ENCODE measurements at regions not wholly inside any gene's neighbourhood (a gene's known extent, or its start where the extent isn't known, plus 50 kb on each side); places are given as distances from the start of the nearest gene placed in this dataset.

DNA sequence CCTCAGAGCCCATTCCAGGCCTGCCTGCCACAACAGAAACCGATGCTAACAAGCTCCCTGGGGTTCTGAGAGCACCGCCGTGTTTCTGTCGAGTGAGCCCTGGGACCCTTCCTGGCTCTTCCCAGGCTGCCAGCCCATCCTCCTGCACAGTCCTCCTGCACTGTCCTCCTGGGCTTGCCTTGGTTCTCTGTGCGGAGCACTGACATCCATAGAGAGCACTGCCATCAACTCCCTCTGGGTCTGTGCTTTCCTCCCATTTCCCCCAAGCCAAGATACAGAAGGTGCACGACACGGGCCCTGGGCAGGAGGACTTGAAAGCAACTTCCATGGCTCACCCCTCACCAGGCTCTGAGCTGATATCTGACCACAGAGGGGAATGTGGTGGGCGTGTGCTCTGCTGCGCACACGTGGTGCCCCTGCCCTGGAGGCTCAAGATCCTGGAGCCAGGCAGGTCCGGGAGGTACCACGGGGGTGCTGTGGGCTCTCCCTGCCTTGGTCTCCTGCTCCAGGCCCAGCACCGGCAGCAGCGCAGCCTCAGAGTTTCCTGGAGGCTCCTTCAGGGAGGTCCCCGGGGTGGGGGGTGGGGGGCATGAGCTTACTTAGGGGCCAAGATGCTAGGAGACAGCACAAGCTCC is 304.2 kb downstream of the BRD1 start:
- H3K36me3 Mint-ChIP-seq (ENCODE audit: low read depth) = no peaks in the 10 kb centered on the region
- peaks cover 8% of the 10 kb centered on the region for H3K9me3 Mint-ChIP-seq
- H3K27me3 Mint-ChIP-seq (ENCODE audit: low read depth) = peaks cover 65% of the 10 kb centered on the region
- no peak overlapping the region for H3K4me3 Mint-ChIP-seq
- peaks cover 43% of the 10 kb centered on the region for H3K4me1 Mint-ChIP-seq
- TF ChIP-seq, protein P1, sequence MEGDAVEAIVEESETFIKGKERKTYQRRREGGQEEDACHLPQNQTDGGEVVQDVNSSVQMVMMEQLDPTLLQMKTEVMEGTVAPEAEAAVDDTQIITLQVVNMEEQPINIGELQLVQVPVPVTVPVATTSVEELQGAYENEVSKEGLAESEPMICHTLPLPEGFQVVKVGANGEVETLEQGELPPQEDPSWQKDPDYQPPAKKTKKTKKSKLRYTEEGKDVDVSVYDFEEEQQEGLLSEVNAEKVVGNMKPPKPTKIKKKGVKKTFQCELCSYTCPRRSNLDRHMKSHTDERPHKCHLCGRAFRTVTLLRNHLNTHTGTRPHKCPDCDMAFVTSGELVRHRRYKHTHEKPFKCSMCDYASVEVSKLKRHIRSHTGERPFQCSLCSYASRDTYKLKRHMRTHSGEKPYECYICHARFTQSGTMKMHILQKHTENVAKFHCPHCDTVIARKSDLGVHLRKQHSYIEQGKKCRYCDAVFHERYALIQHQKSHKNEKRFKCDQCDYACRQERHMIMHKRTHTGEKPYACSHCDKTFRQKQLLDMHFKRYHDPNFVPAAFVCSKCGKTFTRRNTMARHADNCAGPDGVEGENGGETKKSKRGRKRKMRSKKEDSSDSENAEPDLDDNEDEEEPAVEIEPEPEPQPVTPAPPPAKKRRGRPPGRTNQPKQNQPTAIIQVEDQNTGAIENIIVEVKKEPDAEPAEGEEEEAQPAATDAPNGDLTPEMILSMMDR (IDR thresholded peaks at IDR 0.05; ENCODE audit: unreplicated experiment in 3 of 3) = no peak
- no peak overlapping the region for H3K27ac Mint-ChIP-seq

DNA sequence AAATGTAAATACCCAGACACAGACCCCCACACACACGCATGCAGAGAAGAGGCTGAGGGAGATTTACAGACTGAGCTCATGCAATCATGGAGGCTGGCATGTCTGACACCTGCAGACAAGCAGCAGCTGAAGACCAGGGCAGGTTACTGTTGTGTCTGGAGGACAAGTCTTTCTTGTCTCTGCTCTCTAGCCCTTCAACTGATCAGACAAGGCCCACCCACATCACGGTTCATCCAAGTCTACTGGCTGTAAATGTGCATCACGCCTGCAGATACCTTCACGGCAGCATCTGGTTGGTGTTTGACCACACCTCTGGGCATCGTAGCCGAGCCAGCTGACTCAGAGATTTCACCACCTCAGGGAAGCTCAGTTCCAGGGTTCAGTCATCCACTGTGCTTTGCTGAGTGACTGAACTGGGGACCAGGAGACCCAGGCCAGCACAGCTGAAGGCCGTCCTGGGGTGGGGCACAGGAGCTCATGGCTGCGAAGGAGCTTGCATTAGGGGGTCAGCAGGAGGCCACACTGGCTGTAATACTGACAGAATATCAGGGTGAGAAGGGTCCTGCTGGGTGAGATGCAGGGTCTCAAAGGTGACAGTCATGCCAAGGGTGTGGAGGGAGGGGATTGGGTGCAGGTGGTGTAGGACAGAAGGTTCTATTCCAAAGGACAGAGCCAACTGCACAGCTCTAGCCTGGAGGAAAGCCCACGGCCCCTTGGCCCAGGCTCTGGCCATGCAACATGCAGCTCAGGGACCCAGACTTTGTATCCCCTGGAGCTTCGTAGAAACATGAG is 304.9 kb downstream of the BRD1 start:
- TF ChIP-seq, protein P1 (IDR thresholded peaks at IDR 0.05; ENCODE audit: unreplicated experiment in 3 of 3) = no peak
- Mint-ChIP-seq H3K27ac (no peak overlapping the region), H3K4me3 (no peak overlapping the region), H3K27me3 (ENCODE audit: low read depth) (peaks cover 66% of the 10 kb centered on the region), H3K36me3 (ENCODE audit: low read depth) (no peaks in the 10 kb centered on the region), H3K9me3 (peaks cover 8% of the 10 kb centered on the region), H3K4me1 (peaks cover 43% of the 10 kb centered on the region)

DNA sequence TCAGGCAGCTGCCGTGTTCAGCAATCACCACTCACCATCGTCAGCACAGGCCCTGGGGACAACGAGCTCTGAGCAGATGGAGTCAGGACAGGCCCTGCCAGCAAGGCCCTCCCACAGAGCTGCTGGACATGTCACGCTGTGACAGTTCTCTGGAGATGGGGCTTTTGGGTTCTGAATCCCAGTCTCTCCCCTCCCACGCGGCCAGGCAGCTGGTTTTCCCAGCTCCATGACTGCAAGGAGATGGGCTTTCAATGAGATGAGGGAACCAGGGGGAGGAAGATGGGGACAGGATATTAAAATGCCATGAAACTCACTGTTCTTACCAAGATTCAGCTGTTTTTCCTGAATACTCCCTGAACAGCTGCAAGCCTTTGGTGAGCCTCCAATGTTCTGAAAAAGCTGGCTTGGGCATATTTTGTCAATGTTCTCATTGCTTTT is 305.9 kb downstream of the BRD1 start:
- peak overlapping the region in 2 of 3 experiments; percentile 46 to 72 for H3K27ac Mint-ChIP-seq

GRCh38 chr22:49519117-49519737 is 308.4 kb downstream of the BRD1 start:
- H3K27ac Mint-ChIP-seq = peak overlapping the region; percentile 23 to 63 (median 61)
- no peaks in the 10 kb centered on the region for H3K36me3 Mint-ChIP-seq (ENCODE audit: low read depth)
- H3K4me3 Mint-ChIP-seq = peak overlapping the region; percentile 11 to 20 (median 17)
- H3K9me3 Mint-ChIP-seq = peaks cover 9% of the 10 kb centered on the region
- peaks cover 71% of the 10 kb centered on the region for H3K27me3 Mint-ChIP-seq (ENCODE audit: low read depth)
- H3K4me1 Mint-ChIP-seq = peaks cover 32% of the 10 kb centered on the region
- TF ChIP-seq, protein P1 (IDR thresholded peaks at IDR 0.05; ENCODE audit: unreplicated experiment in 3 of 3) = no peak

More for the DNA sequence above, 305.9 kb downstream of the BRD1 start:
- peaks cover 43% of the 10 kb centered on the region for H3K4me1 Mint-ChIP-seq
- peaks cover 67% of the 10 kb centered on the region for H3K27me3 Mint-ChIP-seq (ENCODE audit: low read depth)
- H3K9me3 Mint-ChIP-seq = peaks cover 5% of the 10 kb centered on the region
- H3K36me3 Mint-ChIP-seq (ENCODE audit: low read depth) = no peaks in the 10 kb centered on the region
- TF ChIP-seq, protein P1 (IDR thresholded peaks at IDR 0.05; ENCODE audit: unreplicated experiment in 3 of 3) = no peak
- no peak overlapping the region for H3K4me3 Mint-ChIP-seq

GRCh38 chr22:49518436-49518970 is 309.2 kb downstream of the BRD1 start:
- no peak overlapping the region for H3K4me3 Mint-ChIP-seq
- H3K27me3 Mint-ChIP-seq (ENCODE audit: low read depth) = peaks cover 75% of the 10 kb centered on the region
- no peaks in the 10 kb centered on the region for H3K36me3 Mint-ChIP-seq (ENCODE audit: low read depth)
- TF ChIP-seq, protein P1 (IDR thresholded peaks at IDR 0.05; ENCODE audit: unreplicated experiment in 3 of 3) = no peak
- peaks cover 9% of the 10 kb centered on the region for H3K9me3 Mint-ChIP-seq
- peaks cover 28% of the 10 kb centered on the region for H3K4me1 Mint-ChIP-seq
- no peak overlapping the region for H3K27ac Mint-ChIP-seq

All from nephron (organoid).